ENCODE measurements at regions not wholly inside any gene's neighbourhood (a gene's known extent, or its start where the extent isn't known, plus 50 kb on each side); places are given as distances from the start of the nearest gene placed in this dataset.

DNA sequence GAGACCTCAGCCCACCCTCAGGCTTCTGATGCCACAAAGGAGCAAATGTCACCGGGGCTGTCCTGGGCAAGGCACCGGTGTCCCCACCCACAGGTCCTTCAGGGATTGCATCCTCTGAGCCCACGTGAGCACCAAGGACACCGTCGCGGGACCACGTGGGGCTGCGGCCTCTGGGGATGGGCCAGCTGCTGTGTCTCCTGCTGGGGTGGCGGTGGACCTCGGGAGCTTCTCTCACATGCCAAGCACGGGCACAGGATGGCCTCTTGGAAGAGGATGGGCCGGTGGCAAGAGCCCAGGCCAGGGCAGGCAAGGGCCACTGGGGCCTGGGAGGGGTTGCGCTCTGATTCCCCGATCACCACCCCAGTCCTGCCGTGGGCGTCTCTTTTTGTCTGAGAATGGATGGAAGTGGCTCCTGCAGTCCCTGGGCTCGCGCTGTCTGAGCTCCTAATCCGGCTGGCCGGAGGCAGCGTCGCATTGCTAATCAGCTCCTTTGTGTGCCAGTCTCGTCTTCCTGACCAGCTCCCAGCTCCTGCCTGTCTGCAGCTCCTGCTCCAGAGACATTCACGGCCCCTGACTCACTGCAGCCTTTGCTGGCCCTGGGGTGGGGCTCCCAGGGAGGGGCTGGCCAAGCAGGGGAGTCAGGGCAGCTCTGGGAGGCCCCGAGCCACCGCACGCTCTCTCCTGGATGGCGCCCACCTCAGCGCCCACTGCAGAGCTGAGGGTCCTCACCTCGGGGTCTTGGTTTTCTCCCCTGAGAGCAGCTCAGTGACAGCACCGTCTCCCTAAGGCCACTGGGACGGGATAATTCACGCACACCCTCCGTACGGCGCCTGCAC is 146.7 kb downstream of the CTTN start:
- Histone ChIP-seq H3K9me3 (ENCODE audit: control insufficient read depth, low read depth, low read length) (peaks cover 3% of the 10 kb centered on the region), H3K36me3 (ENCODE audit: control insufficient read depth, insufficient read depth, low read length) (no peaks in the 10 kb centered on the region), H3K27me3 (ENCODE audit: control insufficient read depth, insufficient read depth, low read length) (no peaks in the 10 kb centered on the region), H3K27ac (ENCODE audit: low read length) (no peak overlapping the region), H3K4me3 (ENCODE audit: low read length) (no peak overlapping the region), H3K4me1 (ENCODE audit: control insufficient read depth, insufficient read depth, low read length) (no peaks in the 10 kb centered on the region)
- no CpG with 5 or more reads among the region's 36 CpGs for WGBS (ENCODE audit: insufficient coverage, low lambda C conversion rate)
- DNase-seq = no peak

DNA sequence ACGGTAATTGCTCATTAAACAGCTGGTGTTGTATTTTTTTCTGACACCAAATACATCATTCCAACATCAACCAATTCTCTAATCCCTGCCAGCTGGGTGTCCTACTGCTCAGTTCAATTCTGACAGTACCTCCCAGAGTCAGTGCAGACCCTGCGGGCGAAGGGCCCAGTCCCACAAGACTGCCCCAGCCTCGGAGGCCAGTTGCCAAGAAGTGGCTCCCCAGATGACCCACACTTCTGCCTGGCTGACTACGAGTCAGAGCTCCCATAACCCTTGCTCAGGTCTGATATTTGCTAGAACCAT is 147.2 kb downstream of the CTTN start:
- no CpG with 5 or more reads among the region's 5 CpGs for WGBS (ENCODE audit: insufficient coverage, low lambda C conversion rate)
- no peak overlapping the region for H3K4me3 ChIP-seq (ENCODE audit: low read length)
- H3K27ac ChIP-seq (ENCODE audit: low read length) = no peak overlapping the region
- H3K9me3 ChIP-seq (ENCODE audit: control insufficient read depth, low read depth, low read length) = peaks cover 3% of the 10 kb centered on the region
- no peaks in the 10 kb centered on the region for H3K4me1 ChIP-seq (ENCODE audit: control insufficient read depth, insufficient read depth, low read length)
- DNase-seq = no peak
- H3K27me3 ChIP-seq (ENCODE audit: control insufficient read depth, insufficient read depth, low read length) = no peaks in the 10 kb centered on the region
- no peaks in the 10 kb centered on the region for H3K36me3 ChIP-seq (ENCODE audit: control insufficient read depth, insufficient read depth, low read length)

DNA sequence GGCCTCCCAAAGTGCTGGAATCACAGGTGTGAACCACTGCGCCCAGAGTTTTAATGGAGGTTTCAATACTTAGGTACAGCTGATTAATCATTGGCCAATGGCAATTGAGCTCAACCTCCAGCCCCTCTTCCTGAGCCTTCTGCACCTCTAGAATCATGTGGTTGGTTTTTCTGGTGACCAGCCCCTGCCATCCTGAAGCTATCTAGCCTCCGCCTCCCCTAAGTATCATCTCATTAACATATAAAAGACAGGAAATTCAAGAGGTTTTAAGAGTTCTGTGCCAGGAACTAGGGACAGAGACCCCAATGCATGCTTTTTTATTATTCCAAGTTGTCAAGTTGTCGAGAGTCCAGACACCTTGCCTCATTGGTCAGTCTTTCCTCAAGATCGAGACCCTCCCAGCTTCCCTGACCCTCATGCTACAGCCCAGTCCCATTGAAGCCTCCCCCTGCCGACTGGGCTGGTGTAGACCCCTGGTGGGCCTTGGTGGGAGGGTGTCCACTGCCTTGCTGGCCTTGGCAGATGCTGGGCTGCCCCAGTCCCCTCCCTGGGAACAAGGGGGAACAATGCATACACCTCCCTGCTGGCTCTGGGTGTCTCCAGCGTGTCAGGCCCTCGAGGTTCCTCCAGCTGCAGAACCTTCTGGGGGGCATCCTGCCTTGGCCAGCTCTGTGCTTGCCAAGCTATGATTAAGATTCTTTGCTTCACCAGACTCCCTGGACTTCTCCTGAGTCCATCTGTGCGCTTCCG is 148.0 kb downstream of the CTTN start:
- Histone ChIP-seq H3K4me1 (ENCODE audit: control insufficient read depth, insufficient read depth, low read length) (no peaks in the 10 kb centered on the region), H3K27me3 (ENCODE audit: control insufficient read depth, insufficient read depth, low read length) (no peaks in the 10 kb centered on the region), H3K36me3 (ENCODE audit: control insufficient read depth, insufficient read depth, low read length) (no peaks in the 10 kb centered on the region), H3K4me3 (ENCODE audit: low read length) (no peak overlapping the region), H3K27ac (ENCODE audit: low read length) (no peak overlapping the region), H3K9me3 (ENCODE audit: control insufficient read depth, low read depth, low read length) (peaks cover 1% of the 10 kb centered on the region)
- no peak for DNase-seq
- no CpG with 5 or more reads among the region's 9 CpGs for WGBS (ENCODE audit: insufficient coverage, low lambda C conversion rate)

DNA sequence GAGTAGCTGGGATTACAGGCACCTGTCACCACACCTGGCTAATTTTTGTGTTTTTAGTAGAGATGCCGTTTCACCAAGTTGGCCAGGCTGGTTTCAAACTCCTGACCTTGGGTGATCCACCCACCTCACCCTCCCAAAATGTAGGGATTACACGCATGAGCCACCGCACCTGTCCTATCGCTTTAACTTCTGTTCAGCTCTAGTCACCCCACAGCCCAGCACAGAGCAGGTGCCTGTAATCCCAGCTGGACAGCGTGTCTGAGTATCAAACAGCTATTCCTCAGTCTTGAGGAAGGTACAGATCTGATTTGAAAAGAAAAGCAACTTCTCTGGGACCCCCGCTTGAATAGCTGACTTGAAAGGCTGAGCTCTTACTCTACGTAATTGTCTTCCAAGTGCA is 149.1 kb downstream of the CTTN start:
- Histone ChIP-seq H3K4me3 (ENCODE audit: low read length) (no peak overlapping the region), H3K27me3 (ENCODE audit: control insufficient read depth, insufficient read depth, low read length) (no peaks in the 10 kb centered on the region), H3K27ac (ENCODE audit: low read length) (no peak overlapping the region), H3K36me3 (ENCODE audit: control insufficient read depth, insufficient read depth, low read length) (no peaks in the 10 kb centered on the region), H3K4me1 (ENCODE audit: control insufficient read depth, insufficient read depth, low read length) (no peaks in the 10 kb centered on the region), H3K9me3 (ENCODE audit: control insufficient read depth, low read depth, low read length) (no peaks in the 10 kb centered on the region)
- WGBS (ENCODE audit: insufficient coverage, low lambda C conversion rate) = no CpG with 5 or more reads among the region's 7 CpGs
- DNase-seq = no peak

DNA sequence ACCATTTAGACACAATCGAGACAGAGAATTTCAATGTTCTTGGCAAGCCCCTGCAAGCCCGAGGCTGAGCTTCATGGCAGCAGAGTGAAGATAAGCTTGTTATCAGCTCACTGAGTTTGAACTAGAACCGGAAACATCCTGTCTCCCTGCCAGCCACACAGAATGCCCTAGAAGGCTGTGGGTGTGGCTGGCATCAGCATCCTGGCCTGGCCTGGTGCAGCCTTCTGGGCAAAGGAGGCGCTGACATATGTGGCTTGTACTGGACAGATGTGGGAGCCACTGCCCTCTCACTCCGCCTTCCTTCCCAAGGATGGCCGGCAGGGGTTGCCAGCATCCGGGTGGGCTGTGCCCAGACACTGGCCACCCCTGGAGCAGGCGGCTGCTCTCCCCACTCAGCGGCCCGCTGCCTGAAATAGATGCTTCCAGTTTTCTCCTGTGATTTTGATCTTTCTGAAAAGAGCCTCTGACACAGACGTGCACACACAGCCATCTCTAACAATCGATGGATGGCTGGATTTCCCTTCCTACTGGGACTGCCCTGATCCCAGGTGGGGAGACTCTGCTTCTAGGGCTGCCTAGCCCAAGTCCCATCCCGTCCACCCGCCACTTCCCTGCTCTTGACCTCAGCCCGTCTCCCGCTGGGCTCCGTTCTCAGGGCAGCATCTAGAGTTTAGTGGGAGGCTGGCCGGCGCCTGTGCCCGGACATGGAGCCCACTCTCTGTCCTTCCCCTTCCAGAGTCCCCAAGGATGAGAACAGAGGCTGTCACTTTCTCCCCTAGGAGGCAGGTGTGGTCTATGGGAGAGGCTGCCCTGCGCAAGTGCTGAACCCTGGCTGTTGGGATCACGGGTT is 149.7 kb downstream of the CTTN start:
- Histone ChIP-seq H3K27ac (ENCODE audit: low read length) (no peak overlapping the region), H3K4me1 (ENCODE audit: control insufficient read depth, insufficient read depth, low read length) (no peaks in the 10 kb centered on the region), H3K4me3 (ENCODE audit: low read length) (no peak overlapping the region), H3K27me3 (ENCODE audit: control insufficient read depth, insufficient read depth, low read length) (no peaks in the 10 kb centered on the region), H3K9me3 (ENCODE audit: control insufficient read depth, low read depth, low read length) (no peaks in the 10 kb centered on the region), H3K36me3 (ENCODE audit: control insufficient read depth, insufficient read depth, low read length) (no peaks in the 10 kb centered on the region)
- WGBS (ENCODE audit: insufficient coverage, low lambda C conversion rate) = no CpG with 5 or more reads among the region's 22 CpGs
- DNase-seq = no peak

DNA sequence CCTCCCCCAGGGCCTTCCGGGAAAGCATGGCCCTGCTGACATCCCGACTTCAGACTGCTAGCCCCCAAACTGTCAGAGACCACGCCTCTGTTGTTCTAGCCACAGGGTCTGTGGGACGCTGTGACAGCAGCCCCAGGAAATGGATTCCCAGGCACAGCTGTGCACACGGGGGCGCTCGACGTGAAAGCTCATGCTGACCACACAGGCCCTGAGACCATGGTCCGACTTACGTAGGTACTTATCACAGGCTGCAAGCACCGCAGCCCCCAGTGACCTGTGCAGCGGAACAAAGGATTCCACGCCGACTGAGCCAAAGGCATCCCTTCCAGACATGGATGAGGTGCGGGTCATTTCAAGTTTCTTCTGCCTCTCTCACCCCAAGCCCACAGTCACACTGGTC is 150.6 kb downstream of the CTTN start:
- no peaks in the 10 kb centered on the region for H3K27me3 ChIP-seq (ENCODE audit: control insufficient read depth, insufficient read depth, low read length)
- no CpG with 5 or more reads among the region's 15 CpGs for WGBS (ENCODE audit: insufficient coverage, low lambda C conversion rate)
- H3K9me3 ChIP-seq (ENCODE audit: control insufficient read depth, low read depth, low read length) = no peaks in the 10 kb centered on the region
- no peaks in the 10 kb centered on the region for H3K4me1 ChIP-seq (ENCODE audit: control insufficient read depth, insufficient read depth, low read length)
- no peak for DNase-seq
- H3K27ac ChIP-seq (ENCODE audit: low read length) = no peak overlapping the region
- no peak overlapping the region for H3K4me3 ChIP-seq (ENCODE audit: low read length)
- no peaks in the 10 kb centered on the region for H3K36me3 ChIP-seq (ENCODE audit: control insufficient read depth, insufficient read depth, low read length)

DNA sequence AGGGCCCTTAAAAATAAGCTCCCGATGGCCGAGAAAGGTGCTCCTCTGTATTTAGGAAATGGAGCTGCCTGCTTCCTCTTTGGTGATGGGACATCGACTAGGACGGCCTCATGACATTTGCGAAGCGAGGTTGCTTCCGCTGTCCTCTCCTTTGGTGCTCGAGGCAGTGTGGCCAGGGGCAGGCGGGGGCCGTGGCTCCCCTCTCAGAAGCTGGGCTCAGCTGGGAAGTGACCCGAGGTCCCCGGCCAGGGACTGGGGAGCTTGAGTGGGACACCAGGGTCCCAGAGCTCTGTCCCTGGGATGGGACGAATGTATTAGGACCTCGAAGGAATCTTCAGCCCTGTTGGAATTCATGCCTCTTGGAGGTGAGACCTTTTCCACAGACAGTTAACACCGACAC is 151.1 kb downstream of the CTTN start:
- no CpG with 5 or more reads among the region's 15 CpGs for WGBS (ENCODE audit: insufficient coverage, low lambda C conversion rate)
- Histone ChIP-seq H3K9me3 (ENCODE audit: control insufficient read depth, low read depth, low read length) (no peaks in the 10 kb centered on the region), H3K36me3 (ENCODE audit: control insufficient read depth, insufficient read depth, low read length) (no peaks in the 10 kb centered on the region), H3K27ac (ENCODE audit: low read length) (no peak overlapping the region), H3K4me3 (ENCODE audit: low read length) (no peak overlapping the region), H3K4me1 (ENCODE audit: control insufficient read depth, insufficient read depth, low read length) (no peaks in the 10 kb centered on the region), H3K27me3 (ENCODE audit: control insufficient read depth, insufficient read depth, low read length) (no peaks in the 10 kb centered on the region)
- DNase-seq = no peak

DNA sequence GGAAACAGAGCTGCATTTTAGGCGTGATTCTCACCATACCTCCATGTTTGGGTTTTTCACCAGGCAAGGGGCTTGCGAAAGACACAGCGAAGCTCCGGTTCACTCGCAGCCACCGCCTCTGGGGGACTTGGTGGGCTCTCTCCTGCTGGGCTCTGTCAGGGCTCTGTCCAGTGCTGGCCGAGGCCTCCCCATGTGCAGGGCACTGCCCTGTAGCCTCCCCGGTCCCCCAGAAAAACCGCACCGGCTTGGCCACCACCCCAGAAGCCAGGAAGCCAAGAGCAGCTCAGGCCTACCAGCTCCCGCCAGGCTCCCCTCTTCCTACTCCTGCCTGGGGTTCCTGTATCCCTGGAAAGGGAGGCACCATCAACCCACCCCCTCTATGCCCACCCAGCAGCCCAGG is 151.5 kb downstream of the CTTN start:
- no peak for DNase-seq
- no peaks in the 10 kb centered on the region for H3K4me1 ChIP-seq (ENCODE audit: control insufficient read depth, insufficient read depth, low read length)

DNA sequence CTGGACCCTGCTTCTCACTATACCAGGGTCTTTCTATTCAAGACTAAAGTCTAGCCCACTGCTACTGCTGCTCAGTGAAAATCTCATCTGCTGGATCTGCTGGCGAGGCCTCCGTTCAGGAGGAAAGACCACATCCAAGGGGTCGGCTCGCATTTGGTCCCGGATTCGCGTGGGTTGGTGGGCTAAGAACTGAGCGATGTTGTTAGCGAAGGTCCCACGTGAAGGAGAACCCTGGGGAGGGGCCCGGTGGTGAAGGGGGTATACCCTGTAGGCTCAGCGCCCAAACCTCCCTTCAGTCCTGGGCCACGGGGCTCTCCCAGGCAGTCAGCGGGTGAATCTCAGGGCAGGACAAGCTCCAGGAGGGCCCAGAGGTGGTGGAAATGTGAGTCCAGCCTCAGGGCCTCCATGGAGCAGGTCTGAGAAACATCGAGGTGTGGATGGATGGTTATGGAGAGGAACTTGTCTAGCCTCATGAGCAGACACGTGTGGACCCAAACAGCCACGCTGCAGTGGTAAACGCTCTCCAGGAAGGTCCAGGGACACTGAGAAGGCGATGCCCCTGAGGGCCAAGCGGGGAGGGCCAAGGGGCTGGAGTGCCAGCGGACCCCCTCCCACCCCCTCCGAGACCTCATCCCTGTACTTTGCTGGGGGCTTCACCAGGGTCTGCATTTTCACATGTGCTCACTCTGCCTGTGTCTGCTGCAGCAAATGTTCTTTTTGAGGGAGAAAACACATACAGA is 152.3 kb downstream of the CTTN start:
- H3K4me1 ChIP-seq (ENCODE audit: control insufficient read depth, insufficient read depth, low read length) = no peaks in the 10 kb centered on the region
- H3K27me3 ChIP-seq (ENCODE audit: control insufficient read depth, insufficient read depth, low read length) = no peaks in the 10 kb centered on the region
- no CpG with 5 or more reads among the region's 22 CpGs for WGBS (ENCODE audit: insufficient coverage, low lambda C conversion rate)
- H3K36me3 ChIP-seq (ENCODE audit: control insufficient read depth, insufficient read depth, low read length) = no peaks in the 10 kb centered on the region
- no peak overlapping the region for H3K4me3 ChIP-seq (ENCODE audit: low read length)
- H3K27ac ChIP-seq (ENCODE audit: low read length) = no peak overlapping the region
- DNase-seq = no peak
- no peaks in the 10 kb centered on the region for H3K9me3 ChIP-seq (ENCODE audit: control insufficient read depth, low read depth, low read length)

More for the DNA sequence above, 151.5 kb downstream of the CTTN start:
- H3K27me3 ChIP-seq (ENCODE audit: control insufficient read depth, insufficient read depth, low read length) = no peaks in the 10 kb centered on the region
- no peaks in the 10 kb centered on the region for H3K9me3 ChIP-seq (ENCODE audit: control insufficient read depth, low read depth, low read length)
- H3K36me3 ChIP-seq (ENCODE audit: control insufficient read depth, insufficient read depth, low read length) = no peaks in the 10 kb centered on the region
- H3K4me3 ChIP-seq (ENCODE audit: low read length) = no peak overlapping the region
- no peak overlapping the region for H3K27ac ChIP-seq (ENCODE audit: low read length)
- WGBS (ENCODE audit: insufficient coverage, low lambda C conversion rate) = no CpG with 5 or more reads among the region's 11 CpGs
